ENCODE measurements at regions not wholly inside any gene's neighbourhood (a gene's known extent, or its start where the extent isn't known, plus 50 kb on each side); places are given as distances from the start of the nearest gene placed in this dataset.

DNA sequence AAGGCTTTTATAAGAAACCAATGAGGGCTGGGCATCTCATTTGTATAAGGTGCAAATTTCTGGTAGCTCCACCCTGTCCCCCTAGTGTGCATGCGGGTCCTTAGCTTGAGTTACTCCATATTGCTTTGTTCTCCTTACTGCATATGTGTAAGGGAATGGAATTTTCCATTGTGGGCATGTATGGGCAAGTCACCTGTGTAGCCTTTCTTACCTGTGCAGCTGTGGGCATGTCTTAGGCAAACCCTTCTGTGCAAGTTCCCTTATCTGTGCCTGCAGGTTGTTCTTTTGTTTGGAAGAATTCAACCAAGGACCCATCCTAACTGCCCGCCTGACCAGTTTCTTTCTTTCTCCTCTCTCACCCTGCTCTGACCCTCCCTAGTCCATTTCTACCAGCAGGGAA, 122.8 kb upstream of the HS3ST4 start:
- TF ChIP-seq POLR2A (IDR thresholded peaks at IDR 0.05; ENCODE audit: low read depth, low read length): no peak
- TF ChIP-seq POLR2AphosphoS5 (IDR thresholded peaks at IDR 0.05; ENCODE audit: low read depth, low read length): no peak
